ENCODE measurements at regions not wholly inside any gene's neighbourhood (a gene's known extent, or its start where the extent isn't known, plus 50 kb on each side); places are given as distances from the start of the nearest gene placed in this dataset.

DNA sequence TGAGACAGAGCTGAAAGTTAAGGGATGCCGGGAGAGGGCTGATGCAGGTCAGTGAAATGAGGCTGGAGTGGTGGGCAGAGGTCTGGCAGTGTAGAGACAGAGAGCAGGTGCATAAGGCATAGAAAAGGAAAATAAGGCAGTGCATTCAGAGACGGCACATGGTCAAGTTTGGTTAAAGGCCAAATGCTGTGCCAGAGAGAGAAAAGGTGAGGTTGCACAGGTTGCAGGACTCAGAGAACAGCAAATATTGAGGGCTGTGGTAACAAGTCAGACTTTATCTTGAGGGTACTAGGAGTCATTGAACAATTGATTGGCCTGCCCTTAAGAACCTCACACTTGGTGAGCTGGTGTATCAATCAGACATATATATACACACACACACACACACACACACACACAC lies 102.9 kb upstream of the TSHZ2 start:
- DNase-seq (no peak), ATAC-seq (no peak)
- intact Hi-C loops (cut with DNase I): no loop called here

DNA sequence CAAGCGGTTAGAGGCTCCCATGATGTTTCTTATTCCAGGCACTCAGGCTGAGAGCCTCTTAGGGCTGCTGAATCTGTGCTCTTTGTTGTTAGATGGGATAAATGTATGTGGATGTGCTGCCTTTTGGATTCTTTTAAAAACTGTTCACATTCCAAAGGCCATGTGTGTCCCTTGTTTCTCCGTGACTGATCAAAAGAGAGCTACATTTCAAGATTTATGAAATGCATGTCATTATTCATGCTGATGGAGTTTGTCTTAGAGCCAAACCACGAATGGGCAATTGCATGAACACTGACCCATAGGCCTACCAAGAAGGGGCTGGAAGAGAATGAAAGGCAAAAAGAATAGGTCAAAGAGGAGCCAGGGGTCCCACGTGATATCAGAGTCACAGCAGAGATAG lies 104.9 kb upstream of the TSHZ2 start:
- intact Hi-C loops (cut with DNase I): no loop called here
- no peak for DNase-seq
- ATAC-seq: no peak

DNA sequence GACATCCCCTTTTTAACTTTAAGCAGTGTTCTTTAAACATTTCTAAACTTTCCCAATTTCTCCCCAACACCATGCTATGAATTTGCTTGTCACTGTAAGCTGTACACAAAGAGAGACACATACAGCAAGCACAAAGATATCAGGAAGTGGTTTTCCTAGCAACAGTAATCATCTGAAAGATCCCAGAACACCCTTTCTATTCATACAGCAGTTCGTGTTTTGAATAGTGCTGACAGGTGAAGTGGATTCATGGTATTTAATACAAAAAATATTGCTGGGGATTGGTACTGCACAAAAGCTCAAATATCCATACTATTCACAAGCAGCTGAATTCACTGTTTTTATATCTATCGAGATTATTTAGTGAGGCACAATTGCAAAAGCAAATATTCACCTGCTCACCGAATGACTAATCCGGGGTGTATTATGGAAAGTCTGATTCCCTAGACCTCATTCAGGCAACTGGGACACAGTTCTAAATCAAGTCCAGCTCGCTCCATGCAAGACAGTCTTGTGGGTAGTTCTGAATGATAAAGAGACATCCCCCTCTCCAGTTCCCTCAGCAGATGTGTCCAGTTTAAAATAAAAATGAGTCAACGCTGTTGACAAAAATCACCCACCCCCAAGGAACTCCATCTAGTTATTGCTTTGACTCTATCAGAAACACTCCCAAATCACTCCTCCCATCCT lies 107.1 kb upstream of the TSHZ2 start:
- DNase-seq (no peak), ATAC-seq (no peak)
- intact Hi-C loops (cut with DNase I): no loop called here

DNA sequence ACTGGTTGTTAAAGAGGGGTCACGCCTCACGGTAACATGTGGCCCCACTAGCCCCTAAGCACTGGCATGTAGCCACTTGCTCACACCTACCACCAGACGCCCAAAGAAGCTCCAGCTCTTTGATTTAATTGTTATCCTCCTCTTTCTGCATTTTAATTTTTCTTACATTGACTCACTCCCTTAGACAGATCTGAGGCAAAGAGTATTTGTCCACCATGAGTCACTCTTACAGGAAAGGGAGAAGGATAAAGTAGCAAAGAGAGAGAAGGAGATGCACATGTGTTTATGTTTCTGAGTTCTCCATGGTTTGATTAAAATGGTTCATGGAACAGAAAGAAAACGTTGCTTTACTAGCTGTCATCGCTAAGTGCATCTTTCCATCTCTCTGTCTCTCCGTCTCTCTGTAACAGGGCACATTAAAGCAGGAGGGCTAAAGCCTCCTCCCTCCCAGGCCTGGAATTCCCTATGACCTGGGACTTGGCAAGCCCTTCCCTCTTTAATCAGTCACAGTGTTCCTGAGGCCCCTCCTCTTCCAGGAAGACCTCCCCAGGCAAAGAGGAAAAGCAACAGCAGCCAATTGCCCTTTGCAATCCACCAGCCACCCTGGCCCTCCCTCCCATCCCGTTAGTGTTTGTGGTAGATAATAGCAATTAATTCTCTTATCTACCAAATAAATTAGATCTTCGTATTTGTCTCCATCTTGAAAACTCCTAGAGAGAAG lies 112.8 kb upstream of the TSHZ2 start:
- peak in 1 of 2 donors; percentile 89 for ATAC-seq
- intact Hi-C loops (cut with DNase I): no loop called here

DNA sequence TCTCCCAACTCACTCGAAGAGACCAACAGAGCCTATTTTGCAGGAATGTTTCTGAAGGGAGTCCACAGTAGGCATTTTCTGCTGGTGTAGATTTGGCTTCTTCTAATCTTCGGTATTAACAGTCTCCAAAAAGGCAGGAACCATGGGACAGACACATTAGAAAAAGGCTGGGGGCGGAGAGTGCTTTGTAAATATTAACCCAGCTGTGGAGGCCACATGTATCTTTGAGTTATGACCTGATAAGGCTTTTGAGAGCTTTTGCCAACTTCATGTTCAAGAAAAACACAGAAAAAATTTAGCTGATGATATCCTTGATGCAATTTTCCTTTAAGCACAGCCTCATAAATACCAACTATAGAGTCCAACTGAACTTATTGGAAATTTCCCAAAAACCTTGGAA lies 119.4 kb upstream of the TSHZ2 start:
- intact Hi-C loops (cut with DNase I): no loop called here
- ATAC-seq (no peak), DNase-seq (no peak)

More for the DNA sequence above, 112.8 kb upstream of the TSHZ2 start:
- DNase-seq: peak; percentile 64

DNA sequence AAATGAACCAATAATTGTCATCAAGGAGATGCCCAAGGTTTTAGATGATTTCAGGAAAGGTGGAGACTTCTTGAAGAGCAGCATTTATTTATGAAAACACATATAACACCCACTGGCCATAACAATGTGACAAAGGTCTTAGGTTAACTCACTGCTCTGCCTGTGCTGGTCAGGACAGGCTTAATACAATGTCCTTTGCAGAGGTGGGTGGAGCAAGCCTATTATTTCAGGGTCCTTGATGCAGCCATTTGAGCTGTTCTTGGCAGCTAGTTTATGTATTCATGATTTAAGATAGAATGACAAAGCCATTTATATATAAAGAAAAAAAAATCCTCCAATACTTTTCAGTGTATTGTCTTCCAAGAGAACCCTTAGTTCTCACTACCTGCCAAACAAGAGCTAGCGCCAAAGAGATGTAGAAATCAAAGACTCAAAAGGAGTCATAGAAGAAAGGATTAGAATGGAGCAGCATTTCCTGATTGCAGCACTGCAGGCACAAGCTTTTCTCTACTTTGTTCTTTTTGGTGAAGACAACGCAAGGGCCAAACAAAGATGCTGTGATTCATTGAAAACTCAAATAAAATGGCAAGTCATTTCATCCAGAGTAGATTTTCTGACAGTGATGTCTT lies 124.3 kb upstream of the TSHZ2 start:
- intact Hi-C loops (cut with DNase I): no loop called here
- no peak for DNase-seq
- no peak for ATAC-seq

DNA sequence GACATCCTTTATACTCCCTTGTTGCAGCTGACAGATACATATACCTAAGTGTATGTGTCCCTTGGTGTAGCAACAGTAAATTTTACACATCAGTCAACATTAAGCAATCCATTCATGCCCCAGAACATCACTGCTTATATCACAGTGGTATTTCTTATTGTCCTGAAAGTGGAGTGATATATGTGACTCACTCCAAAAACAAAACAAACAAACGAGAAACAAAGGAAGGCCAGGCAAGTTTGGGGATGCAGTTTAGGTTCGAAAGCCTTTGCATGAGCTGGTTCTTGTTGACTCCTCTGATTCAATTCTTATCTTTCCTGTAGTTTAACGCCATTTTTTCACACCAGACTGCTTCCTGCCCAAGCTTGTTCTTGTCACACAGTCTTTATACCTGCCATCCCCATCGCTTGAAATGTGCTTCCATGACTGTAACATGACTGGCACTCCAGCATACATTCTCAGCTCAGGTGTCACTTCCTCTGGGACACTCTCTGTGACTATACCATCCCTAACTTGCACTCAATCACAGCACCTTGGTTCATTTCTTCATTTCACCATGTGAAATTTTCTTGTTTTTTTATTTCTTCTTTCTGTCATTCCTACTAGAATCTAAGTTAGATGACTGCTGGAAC lies 125.0 kb upstream of the TSHZ2 start:
- no peak for DNase-seq
- intact Hi-C loops (cut with DNase I): no loop called here
- ATAC-seq: no peak

DNA sequence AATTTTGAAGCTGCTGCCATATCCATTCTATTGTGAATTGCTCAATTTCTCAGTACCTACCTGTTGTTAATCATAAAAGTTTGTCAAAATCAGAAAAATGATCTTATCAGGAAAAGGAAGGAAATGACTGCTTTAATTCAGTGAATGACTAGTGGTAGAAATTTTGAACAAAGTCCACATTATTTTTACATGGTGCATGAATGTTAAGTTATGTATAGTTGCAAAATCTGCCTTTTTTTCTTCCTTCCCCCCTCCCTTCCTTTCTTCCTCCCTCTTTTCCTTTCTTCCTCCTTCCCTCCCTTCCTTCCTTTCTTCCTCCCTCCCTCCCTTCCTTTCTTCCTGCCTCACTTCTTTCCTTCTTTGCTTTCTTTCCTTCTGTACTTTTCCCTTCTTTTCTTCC lies 127.1 kb upstream of the TSHZ2 start:
- intact Hi-C loops (cut with DNase I): no loop called here
- ATAC-seq (no peak), DNase-seq (no peak)

DNA sequence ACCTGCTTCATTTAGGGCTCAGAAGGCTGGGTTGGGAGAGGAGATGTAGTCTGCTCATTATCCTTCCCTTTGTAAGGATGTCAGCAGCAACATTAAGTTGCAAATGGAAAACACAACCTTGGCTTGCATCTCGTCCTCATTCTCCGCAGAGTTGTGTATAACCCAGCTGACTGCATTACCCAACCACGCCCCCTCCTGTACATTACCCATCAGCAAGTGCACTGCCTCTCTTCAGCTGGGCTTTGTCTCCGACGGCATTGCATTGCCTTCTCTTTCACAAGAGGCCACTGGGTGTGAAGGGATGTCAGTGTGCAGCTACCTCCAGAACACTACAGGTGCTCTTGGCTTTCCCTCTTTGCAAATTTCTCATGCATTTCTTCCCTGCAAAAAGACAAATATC lies 128.7 kb upstream of the TSHZ2 start:
- DNase-seq (no peak), ATAC-seq (no peak)

DNA sequence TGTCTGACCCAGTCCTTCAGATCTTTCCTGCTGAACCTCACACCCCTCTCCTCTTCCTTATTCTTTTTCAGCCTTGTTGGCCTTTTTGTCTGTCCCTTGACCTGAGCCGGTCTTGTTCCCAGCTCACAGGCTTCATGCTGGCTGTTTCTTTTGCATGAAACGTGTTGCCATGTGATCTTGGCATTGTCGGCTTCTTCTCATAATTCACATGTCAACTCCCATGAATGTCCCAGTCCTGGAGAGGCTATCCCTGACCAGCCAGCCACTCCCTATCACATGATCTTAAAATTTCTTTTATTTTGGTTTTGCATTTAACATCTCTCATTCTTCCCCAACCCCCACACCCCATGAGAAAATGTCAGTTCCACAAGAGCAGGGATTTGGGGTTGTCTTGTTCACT lies 131.2 kb upstream of the TSHZ2 start:
- DNase-seq: no peak
- intact Hi-C loops (cut with DNase I): no loop called here
- no peak for ATAC-seq

More for the DNA sequence above, 128.7 kb upstream of the TSHZ2 start:
- intact Hi-C loops (cut with DNase I): no loop called here

DNA sequence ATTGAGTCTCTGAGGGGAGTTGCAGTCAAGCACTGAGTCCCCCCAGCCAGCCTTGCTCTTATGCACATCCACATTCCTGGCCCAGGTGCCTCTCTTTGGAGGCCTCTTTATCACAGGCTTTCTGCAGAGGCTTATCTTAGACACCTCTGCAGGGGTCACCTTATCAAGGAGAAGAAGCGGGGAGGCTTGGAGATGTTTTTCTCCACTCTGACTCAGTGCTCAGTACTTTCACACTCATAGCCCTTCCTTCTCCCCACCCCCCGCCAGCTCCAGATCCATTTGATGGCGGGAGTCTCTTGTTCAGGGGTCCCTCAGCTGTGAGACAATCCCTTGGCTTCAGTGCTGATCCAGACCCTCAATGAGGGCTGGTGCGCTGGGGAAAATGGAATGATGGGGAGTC lies 132.1 kb upstream of the TSHZ2 start:
- DNase-seq (no peak), ATAC-seq (no peak)
- intact Hi-C loops (cut with DNase I): no loop called here

DNA sequence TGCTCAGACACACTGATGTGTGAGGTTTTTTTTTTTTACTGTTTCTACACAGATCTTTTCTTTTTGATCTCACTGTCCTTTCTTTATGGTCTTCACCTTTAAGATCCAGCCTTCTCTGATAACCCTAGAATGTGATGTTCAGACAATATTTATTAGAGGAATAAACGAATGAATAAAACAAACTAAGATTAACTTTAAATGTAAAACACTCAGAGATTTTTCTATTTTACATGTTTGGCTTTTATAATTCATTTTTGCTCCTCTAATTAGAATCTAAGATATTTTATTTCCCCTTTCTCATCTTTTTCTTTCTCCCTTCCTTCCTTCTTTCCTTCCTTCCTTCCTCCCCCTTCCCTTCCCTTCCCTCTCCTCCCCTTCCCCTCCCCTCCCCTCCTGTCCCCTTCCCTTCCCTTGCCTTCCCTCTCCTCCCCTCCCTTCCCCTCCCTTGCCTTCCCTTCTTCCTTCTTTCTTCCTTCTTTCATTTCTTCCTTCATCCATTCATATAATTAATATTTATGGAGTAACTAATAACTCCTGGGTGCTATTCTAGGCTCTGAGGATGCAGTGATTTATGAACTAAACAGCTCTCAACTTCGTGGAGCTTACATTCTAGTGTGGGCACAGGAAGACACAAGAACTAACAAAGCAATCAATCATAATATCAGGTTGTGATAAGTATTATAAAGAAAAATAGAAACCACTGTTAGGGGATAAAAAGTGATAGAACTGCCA lies 133.5 kb upstream of the TSHZ2 start:
- DNase-seq: no peak
- intact Hi-C loops (cut with DNase I): no loop called here
- no peak for ATAC-seq

DNA sequence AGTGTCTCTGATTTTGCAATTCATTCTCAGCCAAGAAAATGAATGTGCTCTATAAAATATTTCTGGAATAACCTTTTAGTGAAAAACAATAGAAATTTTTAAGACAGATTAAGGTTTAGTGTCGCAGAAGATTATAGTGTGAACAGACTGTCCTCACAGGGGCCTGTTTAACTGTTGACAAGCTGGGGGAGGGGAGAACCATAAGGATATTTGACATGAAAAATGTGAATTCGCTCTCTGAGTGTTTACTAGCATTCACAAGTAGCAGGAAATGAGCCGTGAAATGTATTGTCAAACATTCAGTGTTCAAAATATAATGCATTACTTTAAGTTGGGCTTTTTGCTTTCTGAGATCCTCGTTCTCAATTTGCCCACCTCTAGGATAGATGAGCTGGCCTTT lies 134.8 kb upstream of the TSHZ2 start:
- intact Hi-C loops (cut with DNase I): no loop called here
- no peak for DNase-seq
- no peak for ATAC-seq

DNA sequence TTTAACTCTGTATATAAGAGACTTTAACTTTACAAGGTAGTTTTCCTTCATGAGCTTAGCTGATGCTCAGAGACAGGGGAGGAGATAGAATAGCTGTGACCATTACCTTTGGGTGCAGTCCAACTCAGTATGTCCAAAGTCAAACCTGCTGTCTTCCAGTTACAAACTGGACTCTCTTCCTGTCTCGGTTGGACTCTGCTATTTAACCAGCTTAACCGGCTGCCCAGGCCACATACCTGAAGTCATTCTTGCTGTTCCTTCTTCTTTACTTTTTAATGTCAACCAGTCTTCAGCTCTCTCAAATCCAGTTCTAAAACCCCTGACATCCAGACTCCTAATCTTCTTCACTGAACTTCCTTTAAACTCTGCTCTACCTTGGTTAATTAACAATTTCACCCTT lies 138.3 kb upstream of the TSHZ2 start:
- DNase-seq (no peak), ATAC-seq (no peak)
- intact Hi-C loops (cut with DNase I): no loop called here

DNA sequence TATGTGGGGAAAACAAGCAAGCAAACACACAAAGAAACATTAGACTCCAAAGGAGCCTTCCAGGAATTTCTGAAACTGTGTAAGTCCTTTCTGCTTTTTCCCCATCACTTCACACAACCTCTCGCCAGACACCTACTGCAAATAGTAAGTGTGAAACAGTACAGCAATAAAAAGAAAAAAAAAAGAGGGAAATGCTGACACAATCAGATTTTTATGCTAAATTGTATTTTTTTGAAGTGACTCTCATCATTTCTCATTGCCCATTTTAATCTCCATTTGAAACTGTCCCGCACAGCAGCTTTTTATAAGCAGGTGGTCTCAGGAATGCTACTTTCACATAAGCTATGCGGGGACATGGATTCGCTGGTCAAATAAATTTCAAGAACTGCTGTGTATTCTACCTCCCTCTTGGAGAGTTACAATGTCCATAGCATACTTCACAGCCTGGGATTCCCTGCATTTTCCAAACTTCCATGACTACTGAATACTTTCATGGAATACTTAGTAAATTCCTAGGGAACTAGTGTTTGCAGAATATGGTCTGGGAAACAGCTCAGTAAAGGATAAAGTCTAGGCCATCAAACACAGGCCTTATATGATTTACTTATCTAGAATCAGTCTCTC lies 139.9 kb upstream of the TSHZ2 start:
- intact Hi-C loops (cut with DNase I): no loop called here
- ATAC-seq (no peak), DNase-seq (no peak)

DNA sequence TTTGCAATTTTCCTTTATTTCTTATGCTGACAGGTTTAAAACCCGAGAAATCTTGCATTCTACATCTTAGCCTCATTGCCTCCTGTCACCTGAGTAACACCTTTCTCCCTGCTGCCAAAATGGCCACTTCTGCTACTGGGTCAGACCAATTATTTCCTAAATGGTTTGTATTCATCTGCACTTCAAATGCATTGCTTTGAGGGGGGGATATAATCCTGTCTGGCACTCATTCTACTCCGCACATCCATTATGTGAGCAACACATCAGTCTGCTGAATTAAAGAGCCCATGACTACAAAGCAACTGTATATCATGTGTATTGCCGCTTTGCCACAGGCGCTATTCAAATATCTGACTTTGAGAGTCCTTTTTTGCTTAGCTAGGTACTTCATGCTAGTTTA lies 141.6 kb upstream of the TSHZ2 start:
- DNase-seq (no peak), ATAC-seq (no peak)
- intact Hi-C loops (cut with DNase I): no loop called here

DNA sequence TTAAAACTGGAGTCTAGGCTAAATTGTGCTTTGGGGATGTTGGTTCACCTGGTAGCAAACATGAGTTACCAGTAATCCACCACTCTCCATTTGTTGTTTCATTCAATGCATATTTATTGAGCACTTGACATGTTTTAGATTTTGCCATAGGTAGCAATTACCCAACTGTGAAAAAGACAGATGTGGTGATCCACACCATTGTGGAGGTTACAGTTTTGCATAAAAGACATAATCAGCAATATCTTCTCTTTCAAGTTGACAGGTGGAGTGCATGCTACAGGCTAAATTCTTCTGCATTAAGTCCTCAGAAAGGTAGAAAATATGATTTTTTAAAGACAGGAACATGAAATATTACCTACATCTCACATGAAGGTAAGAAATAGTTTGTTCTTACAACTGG lies 143.0 kb upstream of the TSHZ2 start:
- intact Hi-C loops (cut with DNase I): no loop called here
- no peak for DNase-seq
- ATAC-seq: no peak

DNA sequence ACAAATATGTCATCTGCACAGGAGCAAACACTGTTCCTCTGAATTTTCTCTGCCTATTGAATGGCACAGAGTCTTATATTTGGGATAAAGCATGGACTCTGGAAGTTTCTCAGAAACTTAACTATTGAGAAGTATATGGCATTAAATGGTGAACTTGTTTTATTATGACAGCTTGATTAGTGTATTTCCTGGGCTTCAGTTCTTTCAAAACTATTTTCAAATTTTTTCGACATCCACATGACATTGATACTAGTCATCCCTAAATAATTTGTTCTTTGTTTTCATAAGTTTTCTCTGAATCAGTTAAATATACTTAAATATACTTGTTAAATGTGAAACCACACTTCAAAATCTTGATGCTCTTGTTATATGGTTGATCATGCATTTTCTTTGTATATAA lies 144.0 kb upstream of the TSHZ2 start:
- ATAC-seq (no peak), DNase-seq (no peak)
- intact Hi-C loops (cut with DNase I): no loop called here

DNA sequence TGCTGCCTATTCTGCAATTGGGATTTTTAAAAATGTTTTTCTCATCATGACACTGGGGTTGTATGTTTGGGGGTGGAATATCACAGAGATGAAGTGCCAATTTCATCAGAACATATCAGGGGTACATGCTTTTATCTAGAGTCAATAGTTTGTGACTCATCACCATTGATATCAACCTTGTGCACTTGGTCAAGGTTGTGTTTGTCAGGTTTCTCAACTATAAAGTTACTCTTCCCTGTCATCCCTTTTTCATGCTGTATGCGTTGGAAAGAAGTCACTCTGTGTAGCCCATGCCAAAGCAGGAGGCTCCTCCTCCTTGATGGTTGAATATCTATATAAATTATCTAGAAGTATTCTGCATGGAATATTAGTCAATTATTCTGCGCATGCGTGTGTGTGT lies 145.4 kb upstream of the TSHZ2 start:
- no peak for DNase-seq
- no peak for ATAC-seq
- intact Hi-C loops (cut with DNase I): no loop called here

All from left cardiac atrium (tissue), 4 donors.